ENCODE measurements at regions not wholly inside any gene's neighbourhood (a gene's known extent, or its start where the extent isn't known, plus 50 kb on each side); places are given as distances from the start of the nearest gene placed in this dataset.

- DNase-seq: no peak
- intact Hi-C loops (cut with DNase I; ENCODE audit: low total_unique reads): no loop called here
- Histone ChIP-seq H3K9me3 (peaks cover 0 to 6% (median 0%) of the 10 kb centered on the region in 8 donors), H3K27me3 (replicated peaks in 1 of 7) (no peaks in the 10 kb centered on the region), H3K4me1 (no peaks in the 10 kb centered on the region), H3K36me3 (no peaks in the 10 kb centered on the region), H3K27ac (no peak overlapping the region), H3K4me3 (no peak overlapping the region)
- TF ChIP-seq POLR2AphosphoS5 (IDR thresholded peaks at IDR 0.05): no peak
- WGBS, 5 donors: 73 to 93% (median 86%) methylated on average over 1 of the region's 1 CpG
These were observed 626.9 kb upstream of the ADGRL4 start for GRCh38 chr1:79633456-79633855.

GRCh38 chr1:79629414-79629813 lies 622.9 kb upstream of the ADGRL4 start:
- intact Hi-C loops (cut with DNase I; ENCODE audit: low total_unique reads): no loop called here
- no peak for DNase-seq
- TF ChIP-seq CTCF (IDR thresholded peaks at IDR 0.05 in 8 of 11, conservative IDR thresholded peaks at IDR 0.05 in 3 of 11) (no peak), POLR2A (IDR thresholded peaks at IDR 0.05) (no peak), POLR2AphosphoS5 (IDR thresholded peaks at IDR 0.05) (no peak)
- 79 to 95% (median 86%) methylated on average over 6 to 7 of the region's 7 CpGs for WGBS, 5 donors
- H3K36me3 ChIP-seq: no peaks in the 10 kb centered on the region
- H3K4me3 ChIP-seq: no peak overlapping the region
- H3K4me1 ChIP-seq: no peaks in the 10 kb centered on the region
- peaks cover 0 to 6% (median 0%) of the 10 kb centered on the region in 8 donors for H3K9me3 ChIP-seq
- H3K27ac ChIP-seq: peak overlapping the region in 2 of 8 donors; percentile 10 to 29
- no peaks in the 10 kb centered on the region for H3K27me3 ChIP-seq (replicated peaks in 1 of 7)

- WGBS, 5 donors: 76 to 89% (median 82%) methylated on average over 2 of the region's 2 CpGs
- Histone ChIP-seq H3K27ac (no peak overlapping the region), H3K4me3 (no peak overlapping the region), H3K9me3 (peaks cover 0 to 20% (median 4%) of the 10 kb centered on the region in 8 donors), H3K36me3 (no peaks in the 10 kb centered on the region), H3K27me3 (replicated peaks in 1 of 7) (no peaks in the 10 kb centered on the region), H3K4me1 (no peaks in the 10 kb centered on the region)
- no peak for DNase-seq
- intact Hi-C loops (cut with DNase I; ENCODE audit: low total_unique reads): no loop called here
- no peak for TF ChIP-seq POLR2AphosphoS5 (IDR thresholded peaks at IDR 0.05)
- no peak for TF ChIP-seq POLR2A (IDR thresholded peaks at IDR 0.05)
- peak in 1 of 11 experiments; percentile 22 for TF ChIP-seq CTCF (IDR thresholded peaks at IDR 0.05 in 8 of 11, conservative IDR thresholded peaks at IDR 0.05 in 3 of 11)
These were observed 611.2 kb upstream of the ADGRL4 start for GRCh38 chr1:79617777-79618176.

GRCh38 chr1:79614762-79615161 lies 608.2 kb upstream of the ADGRL4 start:
- H3K27me3 ChIP-seq (replicated peaks in 1 of 7): no peaks in the 10 kb centered on the region
- 60 to 79% (median 64%) methylated on average over 2 of the region's 2 CpGs for WGBS, 5 donors
- no peak overlapping the region for H3K4me3 ChIP-seq
- no peaks in the 10 kb centered on the region for H3K4me1 ChIP-seq
- intact Hi-C loops (cut with DNase I; ENCODE audit: low total_unique reads): no loop called here
- no peak for DNase-seq
- no peaks in the 10 kb centered on the region for H3K36me3 ChIP-seq
- peaks cover 0 to 14% (median 0%) of the 10 kb centered on the region in 8 donors for H3K9me3 ChIP-seq
- no peak for TF ChIP-seq POLR2AphosphoS5 (IDR thresholded peaks at IDR 0.05)
- TF ChIP-seq POLR2A (IDR thresholded peaks at IDR 0.05): no peak
- no peak for TF ChIP-seq CTCF (IDR thresholded peaks at IDR 0.05 in 8 of 11, conservative IDR thresholded peaks at IDR 0.05 in 3 of 11)
- H3K27ac ChIP-seq: no peak overlapping the region

- no peaks in the 10 kb centered on the region for H3K36me3 ChIP-seq
- intact Hi-C loops (cut with DNase I; ENCODE audit: low total_unique reads): no loop called here
These were observed 607.6 kb upstream of the ADGRL4 start for GRCh38 chr1:79614106-79614505.

More at GRCh38 chr1:79614106-79614505, 607.6 kb upstream of the ADGRL4 start:
- H3K9me3 ChIP-seq: peaks cover 0 to 14% (median 0%) of the 10 kb centered on the region in 8 donors
- no peaks in the 10 kb centered on the region for H3K27me3 ChIP-seq (replicated peaks in 1 of 7)
- H3K4me3 ChIP-seq: no peak overlapping the region
- no peak for TF ChIP-seq POLR2A (IDR thresholded peaks at IDR 0.05)
- no peak for TF ChIP-seq CTCF (IDR thresholded peaks at IDR 0.05 in 8 of 11, conservative IDR thresholded peaks at IDR 0.05 in 3 of 11)
- TF ChIP-seq POLR2AphosphoS5 (IDR thresholded peaks at IDR 0.05): no peak
- no peaks in the 10 kb centered on the region for H3K4me1 ChIP-seq
- H3K27ac ChIP-seq: no peak overlapping the region
- DNase-seq: no peak
